ENCODE measurements at regions not wholly inside any gene's neighbourhood (a gene's known extent, or its start where the extent isn't known, plus 50 kb on each side); places are given as distances from the start of the nearest gene placed in this dataset.

DNA sequence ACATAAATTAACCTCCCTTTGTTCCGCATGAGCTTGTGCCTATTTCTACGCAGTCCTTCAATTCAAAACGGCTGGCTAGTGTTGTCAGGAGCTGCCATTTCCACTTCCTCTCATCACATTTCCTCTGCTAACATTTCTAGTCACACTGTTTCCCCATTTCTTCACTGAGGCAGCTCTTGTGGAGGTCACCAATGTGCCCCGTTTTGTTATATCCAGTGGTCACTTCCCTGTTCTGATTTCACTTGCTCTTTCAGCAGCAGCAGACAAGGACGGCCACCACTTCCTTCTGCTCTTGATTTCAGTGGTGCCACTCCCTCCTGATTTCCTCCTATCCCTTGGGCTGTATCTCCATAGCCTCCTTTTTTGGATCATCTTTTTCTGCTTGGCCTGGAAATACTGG is 64.8 kb upstream of the SEC61G start:
- no peak for DNase-seq (ENCODE audit: low spot score)
- H3K27ac ChIP-seq, result no peak overlapping the region
- no peak overlapping the region for H3K4me3 ChIP-seq
- TF ChIP-seq, protein P1, sequence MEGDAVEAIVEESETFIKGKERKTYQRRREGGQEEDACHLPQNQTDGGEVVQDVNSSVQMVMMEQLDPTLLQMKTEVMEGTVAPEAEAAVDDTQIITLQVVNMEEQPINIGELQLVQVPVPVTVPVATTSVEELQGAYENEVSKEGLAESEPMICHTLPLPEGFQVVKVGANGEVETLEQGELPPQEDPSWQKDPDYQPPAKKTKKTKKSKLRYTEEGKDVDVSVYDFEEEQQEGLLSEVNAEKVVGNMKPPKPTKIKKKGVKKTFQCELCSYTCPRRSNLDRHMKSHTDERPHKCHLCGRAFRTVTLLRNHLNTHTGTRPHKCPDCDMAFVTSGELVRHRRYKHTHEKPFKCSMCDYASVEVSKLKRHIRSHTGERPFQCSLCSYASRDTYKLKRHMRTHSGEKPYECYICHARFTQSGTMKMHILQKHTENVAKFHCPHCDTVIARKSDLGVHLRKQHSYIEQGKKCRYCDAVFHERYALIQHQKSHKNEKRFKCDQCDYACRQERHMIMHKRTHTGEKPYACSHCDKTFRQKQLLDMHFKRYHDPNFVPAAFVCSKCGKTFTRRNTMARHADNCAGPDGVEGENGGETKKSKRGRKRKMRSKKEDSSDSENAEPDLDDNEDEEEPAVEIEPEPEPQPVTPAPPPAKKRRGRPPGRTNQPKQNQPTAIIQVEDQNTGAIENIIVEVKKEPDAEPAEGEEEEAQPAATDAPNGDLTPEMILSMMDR (IDR thresholded peaks at IDR 0.05), result no peak

DNA sequence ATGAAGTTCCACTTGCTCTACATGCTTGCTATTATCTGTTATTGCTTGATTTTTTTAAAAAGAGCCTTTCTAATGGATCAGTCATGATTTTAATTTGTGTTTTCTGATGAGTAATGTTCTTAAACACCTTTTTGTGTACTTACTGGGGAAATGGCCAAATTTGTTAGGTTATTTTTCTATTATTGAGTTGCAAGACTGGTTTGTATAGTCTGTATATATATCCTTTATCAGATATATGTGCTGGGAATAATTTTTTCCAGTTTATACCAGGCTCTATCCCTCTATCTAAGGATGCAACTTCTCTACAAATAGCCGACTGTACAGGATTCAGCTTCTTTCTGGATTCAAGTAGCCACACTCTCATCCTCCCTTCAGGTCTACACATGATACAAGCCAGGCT is 65.6 kb upstream of the SEC61G start:
- H3K4me3 ChIP-seq, result no peak overlapping the region
- no peak for DNase-seq (ENCODE audit: low spot score)
- peak overlapping the region in 1 of 2 donors; percentile 46 for H3K27ac ChIP-seq
- TF ChIP-seq, protein P1 (IDR thresholded peaks at IDR 0.05), result no peak

DNA sequence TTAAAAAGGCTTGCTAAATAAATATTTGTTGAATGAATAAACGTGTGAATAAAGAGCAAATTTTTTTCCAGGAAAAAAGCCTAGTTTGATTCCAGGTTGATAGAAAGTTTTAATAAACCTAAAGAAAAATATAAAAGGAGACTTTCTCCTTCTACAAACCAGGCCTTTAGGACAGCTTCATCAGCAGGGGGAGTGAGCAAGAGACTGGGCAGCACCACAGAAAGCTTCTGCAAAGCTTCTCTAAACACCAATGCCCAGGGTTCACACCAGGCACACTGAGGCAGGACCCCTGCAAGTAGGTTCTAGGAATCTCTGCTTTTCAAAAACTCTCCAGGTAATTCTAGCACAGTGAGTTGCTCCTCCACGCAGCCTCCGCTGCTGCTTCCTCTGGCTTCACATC is 66.4 kb upstream of the SEC61G start:
- DNase-seq (ENCODE audit: low spot score), result no peak
- TF ChIP-seq, protein P1 (IDR thresholded peaks at IDR 0.05), result no peak
- Histone ChIP-seq H3K4me3 (no peak overlapping the region), H3K27ac (no peak overlapping the region)

DNA sequence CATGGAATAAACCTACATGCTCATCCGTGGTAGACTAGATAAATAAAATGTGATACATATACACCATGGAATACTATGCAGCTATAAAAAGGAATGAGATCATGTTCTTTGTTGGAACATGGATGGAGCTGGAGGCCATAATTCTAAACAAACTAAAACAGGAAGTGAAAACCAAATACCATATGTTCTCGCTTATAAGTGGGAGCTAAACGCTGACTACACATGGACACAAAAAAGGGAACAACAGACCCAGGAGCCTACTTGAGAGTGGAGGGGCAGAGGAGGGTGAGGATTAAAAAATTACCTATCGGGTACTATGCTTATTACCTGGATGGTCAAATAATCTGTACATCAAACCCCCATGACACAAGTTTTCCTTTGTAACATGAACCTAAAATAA is 68.7 kb upstream of the SEC61G start:
- no peak for DNase-seq (ENCODE audit: low spot score)
- no peak overlapping the region for H3K27ac ChIP-seq
- no peak overlapping the region for H3K4me3 ChIP-seq
- TF ChIP-seq, protein P1 (IDR thresholded peaks at IDR 0.05), result no peak

DNA sequence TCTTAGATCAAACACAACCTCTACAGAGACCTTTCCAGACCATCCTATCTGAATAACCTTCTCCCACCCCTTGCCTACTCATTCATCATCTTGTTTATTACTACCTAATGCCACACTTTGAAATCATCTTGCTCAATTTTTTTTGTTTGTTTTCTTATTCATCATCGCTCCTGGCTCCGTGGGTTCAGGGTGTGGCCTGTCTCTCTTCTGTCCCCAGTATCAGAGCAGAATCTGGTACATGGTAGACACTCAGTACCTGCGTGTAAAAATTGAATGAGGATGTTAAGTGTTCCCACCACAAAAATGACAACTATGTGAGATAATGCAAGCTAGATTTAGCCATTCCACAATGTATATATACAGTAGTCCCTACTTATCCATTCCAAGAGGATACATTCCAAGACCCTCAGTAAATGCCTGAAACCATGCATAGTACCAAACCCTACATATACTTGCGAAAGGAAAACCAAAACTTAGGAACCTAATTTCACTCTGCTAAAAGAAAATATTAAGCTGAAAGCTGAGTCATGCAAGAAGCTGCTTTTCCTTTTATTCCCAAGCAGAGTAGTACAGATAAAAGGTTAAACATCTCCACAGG is 72.1 kb upstream of the SEC61G start:
- Histone ChIP-seq H3K27ac (no peak overlapping the region), H3K4me3 (no peak overlapping the region)
- TF ChIP-seq, protein P1 (IDR thresholded peaks at IDR 0.05), result no peak
- DNase-seq (ENCODE audit: low spot score), result no peak

DNA sequence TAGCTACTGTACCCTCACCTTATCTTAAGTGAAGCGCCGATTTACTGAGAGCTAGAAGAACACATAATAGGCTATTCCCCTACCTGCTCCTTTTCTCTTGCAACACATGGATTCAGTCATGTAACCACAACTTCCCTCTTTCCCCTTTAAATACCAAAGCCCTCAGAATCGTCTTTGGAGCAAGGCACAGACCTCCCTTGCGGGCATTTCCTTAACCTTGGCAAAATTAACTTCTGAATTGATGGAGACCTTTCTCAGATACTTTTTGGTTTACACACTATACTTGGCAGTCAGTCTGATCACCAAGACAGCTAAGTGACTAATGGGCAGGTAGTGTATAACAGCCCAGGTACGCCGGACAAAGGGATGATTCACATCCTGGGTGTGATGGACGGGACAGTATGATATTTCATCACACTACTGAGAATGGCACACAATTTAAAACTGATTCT is 72.7 kb upstream of the SEC61G start:
- H3K4me3 ChIP-seq, result no peak overlapping the region
- DNase-seq (ENCODE audit: low spot score), result no peak
- H3K27ac ChIP-seq, result no peak overlapping the region
- TF ChIP-seq, protein P1 (IDR thresholded peaks at IDR 0.05), result no peak

DNA sequence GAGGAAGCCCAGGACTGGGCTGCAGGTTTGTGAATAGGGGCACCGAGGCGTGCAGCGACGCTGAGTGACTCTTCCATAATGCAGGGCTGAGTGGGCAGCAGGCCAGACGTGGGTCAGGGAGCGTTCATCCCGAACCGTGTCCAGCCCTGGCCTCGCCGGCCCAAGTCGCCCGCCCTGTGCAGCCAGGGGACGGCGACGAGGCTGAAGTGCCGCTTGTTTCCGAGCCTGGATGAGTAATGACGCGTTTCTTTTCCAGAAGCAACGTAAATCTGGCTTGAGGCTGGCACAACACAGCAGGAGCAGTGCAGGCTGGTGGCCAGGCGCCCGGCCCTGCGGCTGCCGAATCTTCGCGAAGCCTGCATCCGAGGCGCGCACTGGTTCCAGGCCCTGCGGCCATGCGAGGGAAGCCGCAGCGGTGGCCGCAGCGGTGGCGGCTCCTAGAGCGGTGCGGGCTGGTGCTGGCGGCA is 74.0 kb upstream of the SEC61G start:
- no peak overlapping the region for H3K27ac ChIP-seq
- TF ChIP-seq, protein P1 (IDR thresholded peaks at IDR 0.05), result no peak
- no peak for DNase-seq (ENCODE audit: low spot score)
- no peak overlapping the region for H3K4me3 ChIP-seq
